Spleen (tissue), 11 donors: ENCODE measurements at regions not wholly inside any gene's neighbourhood (a gene's known extent, or its start where the extent isn't known, plus 50 kb on each side); places are given as distances from the start of the nearest gene placed in this dataset.

Experiments
- DNase-seq: peaks from one replicate; pipeline ENCODE4 v3.0.0-alpha.2; 2020
- H3K27ac ChIP-seq, 8 donors: fragments of 200-600 bp; sonication (generic) in 7 of 8; 1 replicate in 4 of 8; 2 replicates in 4 of 8; pipeline versions ENCODE4 v1.5.0 to v1.8.0; 2016 to 2021; ENCODE audit warnings: inconsistent platforms in 4 of 8, mild to moderate bottlenecking in 4 of 8, moderate library complexity in 1 of 8
- H3K27me3 ChIP-seq, 7 donors: fragments of 200-600 bp; sonication (generic) in 6 of 7; replicated peaks in 1 of 7; 1 replicate in 4 of 7; 2 replicates in 3 of 7; pipeline versions ENCODE4 v1.5.0 to v1.8.0; 2016 to 2021; ENCODE audit warnings: inconsistent platforms in 3 of 7, mild to moderate bottlenecking in 1 of 7
- H3K36me3 ChIP-seq, 6 donors: fragments of 200-600 bp; sonication (generic) in 5 of 6; 1 replicate in 4 of 6; 2 replicates in 2 of 6; pipeline versions ENCODE4 v1.5.0 to v1.8.0; 2016 to 2021; ENCODE audit warnings: inconsistent platforms in 2 of 6
- H3K4me1 ChIP-seq, 6 donors: fragments of 200-600 bp; sonication (generic) in 5 of 6; 1 replicate in 3 of 6; 2 replicates in 3 of 6; pipeline versions ENCODE4 v1.5.0 to v1.8.0; 2016 to 2021; ENCODE audit warnings: inconsistent platforms in 3 of 6
- H3K4me3 ChIP-seq, 8 donors: fragments of 200-600 bp; sonication (generic) in 7 of 8; 1 replicate in 4 of 8; 2 replicates in 4 of 8; pipeline versions ENCODE4 v1.5.0 to v1.8.0; 2016 to 2021; ENCODE audit warnings: inconsistent platforms in 4 of 8, mild to moderate bottlenecking in 4 of 8, moderate library complexity in 2 of 8
- H3K9me3 ChIP-seq, 8 donors: fragments of 200-600 bp; sonication (generic) in 7 of 8; 1 replicate in 4 of 8; 2 replicates in 4 of 8; pipeline versions ENCODE4 v1.5.0 to v1.8.0; 2016 to 2021; ENCODE audit warnings: inconsistent platforms in 4 of 8
- POLR2A ChIP-seq, 3 donors: fragments of 450-650 bp; IDR thresholded peaks; one replicate each; pipeline ENCODE4 v1.5.1; 2017; ENCODE audit warnings: antibody characterized with exemption in 3 of 3, mild to moderate bottlenecking in 1 of 3
- POLR2AphosphoS5 ChIP-seq, 3 donors: sonication (generic); formaldehyde crosslinking; IDR thresholded peaks; one replicate each; pipeline ENCODE4 v1.5.1; 2017; ENCODE audit warnings: antibody characterized with exemption in 3 of 3
- WGBS, 5 donors: extraction: QIAGEN DNeasy Blood & Tissue Kit in 3 of 5; methylation state at CpG; one replicate each; pipeline versions ENCODE4 v1.1.5 to v1.1.7; 2013 to 2018; 5-methylcytosine and 5-hydroxymethylcytosine counted together
- intact Hi-C: fragments of 100-400 bp; cut with DNase I; formaldehyde crosslinking; loops from one replicate; pipeline ENCODE4 v1.15.0; 2023; ENCODE audit warnings: low total_unique reads
- TF ChIP-seq, protein P1 (sequence below), 11 experiments: fragments of 200-600 bp in 7 of 11; fragments of 450-650 bp in 4 of 11; sonication (generic) in 4 of 11; IDR thresholded peaks in 8 of 11; conservative IDR thresholded peaks in 3 of 11; 1 replicate in 7 of 11; 2 replicates in 4 of 11; pipeline versions ENCODE4 v1.4.0 to v1.8.0; 2016 to 2021; ENCODE audit warnings: antibody characterized with exemption in 11 of 11, inconsistent platforms in 4 of 11, mild to moderate bottlenecking in 1 of 11
- donor health status: healthy with polysubstance abuse.
- donor health status: DM: no; HTN: no; CAD: no; lungs with moderate emphysema.
- donor health status: DM: no; HTN: no; CAD: no.
- donor health status: Bipolar disorder and iron deficiency.
- donor health status: healthy.
- donor health status: DM: no; HTN: no; CAD: no.
- donor health status: DM: yes; HTN: yes; CAD: no.

DNA sequence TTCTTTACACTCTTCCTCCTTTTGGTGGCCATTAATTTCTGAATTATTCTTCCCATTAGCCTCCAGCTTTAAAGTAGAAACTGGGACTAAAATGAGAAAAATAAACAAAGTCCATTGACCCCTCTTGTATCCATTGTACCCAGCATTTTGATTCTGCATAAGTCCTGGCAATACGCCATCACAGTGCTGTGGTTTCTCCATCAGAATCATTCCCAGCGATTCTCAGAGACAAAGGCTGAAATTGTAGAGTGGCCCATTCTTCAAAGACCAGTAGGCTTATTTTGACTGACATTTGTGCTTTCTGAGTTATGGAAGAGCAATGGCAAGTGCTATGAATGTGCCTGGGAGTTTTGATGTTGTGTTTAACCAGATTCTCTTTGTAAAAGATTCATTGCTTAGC lies 199.3 kb upstream of the GALNT5 start:
- TF ChIP-seq POLR2AphosphoS5 (IDR thresholded peaks at IDR 0.05) (no peak), POLR2A (IDR thresholded peaks at IDR 0.05) (no peak)
- TF ChIP-seq, protein P1, sequence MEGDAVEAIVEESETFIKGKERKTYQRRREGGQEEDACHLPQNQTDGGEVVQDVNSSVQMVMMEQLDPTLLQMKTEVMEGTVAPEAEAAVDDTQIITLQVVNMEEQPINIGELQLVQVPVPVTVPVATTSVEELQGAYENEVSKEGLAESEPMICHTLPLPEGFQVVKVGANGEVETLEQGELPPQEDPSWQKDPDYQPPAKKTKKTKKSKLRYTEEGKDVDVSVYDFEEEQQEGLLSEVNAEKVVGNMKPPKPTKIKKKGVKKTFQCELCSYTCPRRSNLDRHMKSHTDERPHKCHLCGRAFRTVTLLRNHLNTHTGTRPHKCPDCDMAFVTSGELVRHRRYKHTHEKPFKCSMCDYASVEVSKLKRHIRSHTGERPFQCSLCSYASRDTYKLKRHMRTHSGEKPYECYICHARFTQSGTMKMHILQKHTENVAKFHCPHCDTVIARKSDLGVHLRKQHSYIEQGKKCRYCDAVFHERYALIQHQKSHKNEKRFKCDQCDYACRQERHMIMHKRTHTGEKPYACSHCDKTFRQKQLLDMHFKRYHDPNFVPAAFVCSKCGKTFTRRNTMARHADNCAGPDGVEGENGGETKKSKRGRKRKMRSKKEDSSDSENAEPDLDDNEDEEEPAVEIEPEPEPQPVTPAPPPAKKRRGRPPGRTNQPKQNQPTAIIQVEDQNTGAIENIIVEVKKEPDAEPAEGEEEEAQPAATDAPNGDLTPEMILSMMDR (IDR thresholded peaks at IDR 0.05 in 8 of 11, conservative IDR thresholded peaks at IDR 0.05 in 3 of 11): no peak
- Histone ChIP-seq H3K4me1 (peaks cover 0 to 3% (median 0%) of the 10 kb centered on the region in 6 donors), H3K27me3 (no peaks in the 10 kb centered on the region), H3K9me3 (no peaks in the 10 kb centered on the region), H3K4me3 (no peak overlapping the region), H3K36me3 (no peaks in the 10 kb centered on the region), H3K27ac (no peak overlapping the region)
- 90 to 93% (median 91%) methylated on average over 2 of the region's 2 CpGs for WGBS, 5 donors
- intact Hi-C loops: no loop called here
- no peak for DNase-seq

DNA sequence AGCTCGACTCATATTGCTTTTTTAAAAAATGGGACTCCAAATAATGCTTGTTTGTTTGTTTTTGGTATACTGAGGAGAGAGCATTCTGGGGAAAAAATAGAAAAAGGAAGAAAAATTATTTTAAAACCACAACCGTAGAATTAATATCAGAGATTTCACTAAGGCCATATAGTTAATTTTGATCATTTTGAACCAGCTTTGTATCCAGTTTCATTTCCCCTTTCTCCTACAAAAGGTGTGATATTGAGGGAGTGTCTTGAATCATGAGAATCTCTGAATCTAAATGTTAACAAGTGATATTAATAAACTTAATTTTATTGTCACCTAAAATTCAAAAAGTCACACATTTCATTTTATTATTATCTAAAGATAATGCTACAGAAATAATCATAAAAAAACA lies 198.5 kb upstream of the GALNT5 start:
- H3K27ac ChIP-seq: no peak overlapping the region
- no peaks in the 10 kb centered on the region for H3K9me3 ChIP-seq
- TF ChIP-seq POLR2A (IDR thresholded peaks at IDR 0.05) (no peak), POLR2AphosphoS5 (IDR thresholded peaks at IDR 0.05) (no peak)
- TF ChIP-seq, protein P1 (IDR thresholded peaks at IDR 0.05 in 8 of 11, conservative IDR thresholded peaks at IDR 0.05 in 3 of 11): no peak
- no peaks in the 10 kb centered on the region for H3K36me3 ChIP-seq
- peaks cover 0 to 3% (median 0%) of the 10 kb centered on the region in 6 donors for H3K4me1 ChIP-seq
- 80 to 86% (median 83%) methylated on average over 2 of the region's 2 CpGs for WGBS, 5 donors
- no peaks in the 10 kb centered on the region for H3K27me3 ChIP-seq
- DNase-seq: no peak
- H3K4me3 ChIP-seq: no peak overlapping the region
- intact Hi-C loops: no loop called here

DNA sequence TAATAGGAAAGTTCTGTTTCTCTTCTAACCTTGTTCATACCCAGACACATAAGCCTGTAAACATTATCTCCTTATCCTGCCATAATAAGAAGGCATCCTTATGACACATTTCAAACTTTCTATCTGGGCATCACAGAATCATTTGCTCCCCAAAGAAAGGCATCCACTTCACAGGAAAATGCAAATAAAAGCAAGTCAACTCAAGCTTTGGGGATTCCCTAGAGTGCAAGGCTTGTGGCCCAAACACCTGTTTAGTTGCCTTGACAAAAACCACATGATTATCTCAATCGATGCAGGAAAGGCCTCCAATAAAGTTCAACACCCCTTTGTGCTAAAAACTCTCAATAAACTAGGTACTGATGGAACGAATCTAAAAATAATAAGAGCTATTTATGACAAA lies 195.7 kb upstream of the GALNT5 start:
- TF ChIP-seq, protein P1 (IDR thresholded peaks at IDR 0.05 in 8 of 11, conservative IDR thresholded peaks at IDR 0.05 in 3 of 11): no peak
- TF ChIP-seq POLR2A (IDR thresholded peaks at IDR 0.05) (no peak), POLR2AphosphoS5 (IDR thresholded peaks at IDR 0.05) (no peak)
- H3K36me3 ChIP-seq: no peaks in the 10 kb centered on the region
- no peak for DNase-seq
- no peak overlapping the region for H3K27ac ChIP-seq
- no peaks in the 10 kb centered on the region for H3K27me3 ChIP-seq
- intact Hi-C loops: no loop called here
- no peaks in the 10 kb centered on the region for H3K4me1 ChIP-seq
- 50 to 75% (median 64%) methylated on average over 2 of the region's 2 CpGs for WGBS, 5 donors
- H3K9me3 ChIP-seq: no peaks in the 10 kb centered on the region
- no peak overlapping the region for H3K4me3 ChIP-seq

DNA sequence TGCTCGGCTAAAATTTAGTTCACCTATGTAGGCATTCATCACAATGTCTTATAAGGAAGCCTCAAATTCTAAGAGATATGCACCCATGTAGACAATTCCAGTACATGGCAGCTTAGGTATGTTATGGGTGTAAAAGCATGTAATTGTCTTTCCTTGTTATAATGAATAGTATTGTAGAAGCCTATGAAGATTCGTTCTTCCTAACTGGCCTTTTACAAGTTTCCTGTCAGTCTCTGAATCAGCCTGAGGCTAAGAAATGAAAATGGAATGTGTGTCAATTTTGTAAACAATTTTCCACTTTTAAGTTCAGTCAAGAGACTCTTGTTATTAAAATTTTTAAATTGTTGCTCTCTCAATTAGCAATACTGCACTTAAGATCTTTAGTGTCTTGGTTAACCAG lies 189.9 kb upstream of the GALNT5 start:
- H3K9me3 ChIP-seq: peaks cover 0 to 7% (median 2%) of the 10 kb centered on the region in 8 donors
- no peak overlapping the region for H3K4me3 ChIP-seq
- H3K36me3 ChIP-seq: no peaks in the 10 kb centered on the region
- DNase-seq: no peak
- no peaks in the 10 kb centered on the region for H3K27me3 ChIP-seq
- 66 to 77% (median 72%) methylated on average over 2 of the region's 2 CpGs for WGBS, 5 donors
- TF ChIP-seq POLR2A (IDR thresholded peaks at IDR 0.05): no peak
- TF ChIP-seq, protein P1 (IDR thresholded peaks at IDR 0.05 in 8 of 11, conservative IDR thresholded peaks at IDR 0.05 in 3 of 11): no peak
- no peak for TF ChIP-seq POLR2AphosphoS5 (IDR thresholded peaks at IDR 0.05)
- intact Hi-C loops: no loop called here
- no peaks in the 10 kb centered on the region for H3K4me1 ChIP-seq
- H3K27ac ChIP-seq: no peak overlapping the region
